ENCODE measurements at regions not wholly inside any gene's neighbourhood (a gene's known extent, or its start where the extent isn't known, plus 50 kb on each side); places are given as distances from the start of the nearest gene placed in this dataset.

DNA sequence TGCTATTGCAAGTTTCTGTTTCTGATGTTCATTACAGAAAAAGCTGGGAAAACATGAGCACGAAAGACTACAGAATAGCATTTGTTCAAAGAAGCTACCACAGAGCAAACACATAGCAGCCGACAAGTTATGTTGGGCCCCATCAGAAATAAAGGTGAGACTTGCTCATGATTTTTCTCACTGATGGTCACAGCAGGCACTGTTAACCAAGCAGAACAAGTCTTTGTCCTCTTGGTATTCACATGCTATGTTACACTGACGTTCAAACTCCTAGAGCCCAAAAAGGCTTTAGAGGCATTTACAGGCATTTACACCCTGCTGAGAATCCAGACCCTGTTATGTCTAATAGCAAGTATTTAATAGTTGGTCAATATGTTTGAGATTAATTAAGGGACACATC, 235.0 kb upstream of the HNMT start:
- no peak for DNase-seq

GRCh38 chr2:137737559-137737958, 226.7 kb upstream of the HNMT start:
- DNase-seq, result no peak

- no peak for DNase-seq
Observed at GRCh38 chr2:137741784-137742362, 222.4 kb upstream of the HNMT start.

DNA sequence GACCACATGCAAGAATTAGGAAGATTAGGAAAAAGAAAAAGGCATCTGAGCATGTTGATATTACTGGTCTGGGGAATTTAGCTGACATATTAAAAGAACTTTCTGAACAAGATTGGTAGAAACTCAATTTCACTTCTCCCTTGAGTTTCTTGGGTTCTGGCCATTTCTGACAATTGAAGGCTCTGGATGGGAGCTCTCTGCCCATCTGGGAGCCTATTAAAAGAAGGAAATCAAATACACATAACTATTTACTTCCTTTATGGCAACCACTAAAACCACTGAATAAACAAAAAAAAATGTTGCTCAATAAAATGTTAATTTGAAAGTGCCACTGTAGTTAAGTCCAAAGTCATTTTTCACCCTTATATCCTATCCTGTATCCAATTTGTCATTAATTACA, 216.8 kb upstream of the HNMT start:
- no peak for DNase-seq

DNA sequence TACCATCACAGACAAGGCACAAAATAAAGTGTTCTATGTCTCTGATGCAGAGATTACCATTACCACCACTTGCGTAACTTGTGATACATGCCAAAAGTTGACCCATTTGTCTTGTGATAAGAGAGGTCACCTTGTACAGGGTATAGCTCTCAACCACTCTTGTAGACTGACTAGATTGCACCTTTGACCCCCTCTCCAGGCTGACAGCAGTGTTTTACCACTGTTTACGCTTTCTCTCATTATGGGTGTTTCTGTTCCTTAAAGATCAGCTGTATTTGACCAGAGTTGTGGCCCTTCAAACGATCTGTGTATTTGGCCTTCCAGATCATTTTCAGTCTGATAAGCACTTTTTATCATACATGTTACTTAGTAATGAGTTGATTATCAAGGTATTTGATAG, 215.7 kb upstream of the HNMT start:
- DNase-seq, result no peak

- no peak for DNase-seq
Observed at GRCh38 chr2:137764646-137765045, 199.6 kb upstream of the HNMT start.

- no peak for DNase-seq
Observed at GRCh38 chr2:137769406-137769805, 194.9 kb upstream of the HNMT start.

GRCh38 chr2:137770166-137770565, 194.1 kb upstream of the HNMT start:
- DNase-seq, result no peak

DNA sequence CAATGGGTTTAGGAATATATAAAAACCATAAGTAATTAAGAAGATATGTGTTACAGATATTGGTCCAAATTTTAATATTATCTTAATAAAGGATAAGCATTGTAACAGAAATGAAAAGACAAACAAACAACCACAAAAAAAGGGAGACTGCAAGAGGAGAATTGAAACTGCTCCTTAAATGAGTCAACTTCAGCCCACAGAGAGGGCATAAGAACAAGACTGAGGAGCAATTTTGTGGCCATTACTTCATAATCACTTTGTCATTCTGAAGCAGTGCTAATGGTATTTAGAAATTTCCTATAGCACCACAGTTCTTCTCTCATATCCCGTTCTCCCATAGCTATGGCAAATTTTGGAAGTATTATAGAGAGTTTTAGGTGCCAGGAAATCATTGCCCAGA, 193.2 kb upstream of the HNMT start:
- no peak for DNase-seq

DNA sequence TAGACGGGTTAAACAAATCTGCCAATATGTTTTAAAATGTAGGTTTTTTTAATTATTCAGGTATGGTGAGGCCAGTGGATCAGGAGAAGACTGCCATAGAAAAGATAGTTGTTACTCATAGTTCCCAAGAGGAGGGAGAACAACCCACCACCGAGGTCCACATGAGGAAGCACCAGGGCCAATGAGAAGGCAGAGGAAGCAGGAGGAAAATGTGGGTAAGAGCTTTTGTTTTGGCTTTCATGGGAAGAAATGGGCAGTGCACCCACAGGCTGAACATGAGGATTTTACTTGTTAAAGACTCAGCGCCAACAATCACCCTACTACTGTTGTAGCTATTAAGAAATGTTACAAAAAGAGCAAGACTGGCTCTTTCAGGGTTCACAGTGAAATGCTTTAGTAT, 191.8 kb upstream of the HNMT start:
- DNase-seq, result no peak

- no peak for DNase-seq
Observed at GRCh38 chr2:137775529-137775928, 188.7 kb upstream of the HNMT start.

GRCh38 chr2:137776697-137777096, 187.6 kb upstream of the HNMT start:
- no peak for DNase-seq

- DNase-seq, result no peak
Observed at GRCh38 chr2:137797641-137798040, 166.6 kb upstream of the HNMT start.

DNA sequence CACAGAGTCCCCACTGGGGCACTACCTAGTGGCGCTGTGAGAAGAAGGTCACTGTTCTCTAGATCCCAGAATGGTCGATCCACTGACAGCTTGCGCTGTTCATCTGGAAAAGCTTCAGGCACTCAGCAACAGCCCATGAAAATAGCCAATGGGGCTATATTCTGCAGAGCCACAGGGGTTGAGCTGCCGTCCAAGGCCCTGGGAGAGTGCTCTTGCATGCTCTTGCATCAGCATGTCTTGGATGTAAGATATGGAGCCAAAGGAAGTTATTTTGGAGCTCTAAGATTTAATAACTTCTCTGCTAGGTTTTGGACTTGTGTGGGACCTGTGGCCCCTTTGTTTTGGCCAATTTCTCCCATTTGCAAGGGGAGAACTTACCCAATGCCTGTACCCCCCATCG, 164.7 kb upstream of the HNMT start:
- DNase-seq, result no peak

GRCh38 chr2:137800386-137800785, 163.9 kb upstream of the HNMT start:
- DNase-seq, result no peak

- DNase-seq, result no peak
Observed at GRCh38 chr2:137801228-137801627, 163.0 kb upstream of the HNMT start.

GRCh38 chr2:137802038-137802437, 162.2 kb upstream of the HNMT start:
- DNase-seq, result no peak

GRCh38 chr2:137806068-137806805, 158.0 kb upstream of the HNMT start:
- no peak for DNase-seq

GRCh38 chr2:137809252-137809651, 155.0 kb upstream of the HNMT start:
- no peak for DNase-seq

GRCh38 chr2:137809837-137810236, 154.4 kb upstream of the HNMT start:
- DNase-seq, result no peak

- no peak for DNase-seq
Observed at GRCh38 chr2:137812517-137812916, 151.8 kb upstream of the HNMT start.

- no peak for DNase-seq
Observed at GRCh38 chr2:137813176-137813575, 151.1 kb upstream of the HNMT start.

DNA sequence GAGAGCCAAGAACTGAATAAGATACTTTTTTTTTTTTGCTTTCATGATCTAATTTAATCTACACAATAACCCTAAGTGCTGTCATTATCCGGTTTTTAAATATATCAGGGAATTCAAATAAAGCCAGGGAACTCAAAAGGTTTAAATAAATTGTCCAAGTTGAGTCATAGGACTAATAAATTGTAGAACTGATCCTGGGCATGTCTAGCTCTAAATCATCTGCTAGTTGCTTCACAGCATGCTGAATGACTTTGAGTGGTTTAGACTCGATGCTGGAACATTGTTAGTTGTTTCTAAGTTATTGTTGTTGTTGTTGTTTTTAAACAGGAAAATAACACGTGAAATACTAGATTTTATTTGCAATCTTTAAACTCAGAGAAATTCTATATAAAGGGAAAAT, 147.2 kb upstream of the HNMT start:
- DNase-seq, result no peak

GRCh38 chr2:137823196-137823595, 141.1 kb upstream of the HNMT start:
- DNase-seq, result no peak

GRCh38 chr2:137824501-137824900, 139.8 kb upstream of the HNMT start:
- no peak for DNase-seq

Data from NCI-H446 treated with DMSO at 0.1 percent for 48 hours (cell line).